DOHH2 (cell line): ENCODE measurements at regions not wholly inside any gene's neighbourhood (a gene's known extent, or its start where the extent isn't known, plus 50 kb on each side); places are given as distances from the start of the nearest gene placed in this dataset.
"Not testable (repeated sequence)": the region's sequence is repeated elsewhere in the genome, so short reads cannot be mapped to it uniquely, and the experiment has no call there.

Experiments used
- H3F3A ChIP-seq: fragments of 200-600 bp; sonication (generic), shearing (Covaris generic); 2 replicates; pipeline ENCODE4 v1.6.0; 2016; ENCODE audit warnings: antibody characterized with exemption, mild to moderate bottlenecking; ENCODE audit not compliant: control insufficient read depth, insufficient read depth
- H3K27ac ChIP-seq: fragments of 200-600 bp; sonication (generic); 2 replicates; pipeline ENCODE4 v1.5.1; 2014; ENCODE audit warnings: low read depth, mild to moderate bottlenecking, low read length, moderate library complexity
- H3K27me3 ChIP-seq: fragments of 200-600 bp; sonication (generic); 2 replicates; pipeline ENCODE4 v1.6.1; 2014; ENCODE audit warnings: mild to moderate bottlenecking, low read length, mixed read lengths; ENCODE audit not compliant: control insufficient read depth
- H3K36me3 ChIP-seq: fragments of 200-600 bp; sonication (generic); 2 replicates; pipeline ENCODE4 v1.6.1; 2014; ENCODE audit warnings: mild to moderate bottlenecking, low read length, moderate library complexity, mixed read lengths; ENCODE audit not compliant: control insufficient read depth
- H3K4me1 ChIP-seq: fragments of 200-600 bp; sonication (generic); 2 replicates; pipeline ENCODE4 v1.6.1; 2014; ENCODE audit warnings: mild to moderate bottlenecking, low read length, mixed read lengths; ENCODE audit not compliant: control insufficient read depth
- H3K4me2 ChIP-seq: fragments of 200-600 bp; sonication (generic); 2 replicates; pipeline ENCODE4 v1.6.0; 2014; ENCODE audit warnings: mild to moderate bottlenecking, low read length, moderate library complexity
- H3K4me3 ChIP-seq: fragments of 200-600 bp; sonication (generic); 2 replicates; pipeline ENCODE4 v1.5.1; 2014; ENCODE audit warnings: mild to moderate bottlenecking, low read length, mixed read lengths
- H3K79me2 ChIP-seq: fragments of 200-600 bp; sonication (generic); 2 replicates; pipeline ENCODE4 v1.6.1; 2014; ENCODE audit warnings: mild to moderate bottlenecking, low read length, mixed read lengths; ENCODE audit not compliant: control insufficient read depth
- H3K9me2 ChIP-seq: fragments of 200-600 bp; sonication (generic); replicated peaks from 2 replicates; pipeline ENCODE4 v1.6.1; 2014; ENCODE audit warnings: mild to moderate bottlenecking, low read length, mixed read lengths; ENCODE audit not compliant: control insufficient read depth
- H3K9me3 ChIP-seq: fragments of 200-600 bp; sonication (generic); 2 replicates; pipeline ENCODE4 v1.6.1; 2014; ENCODE audit warnings: antibody characterized with exemption, low read length, mixed read lengths; ENCODE audit not compliant: control insufficient read depth, insufficient read depth
- H4K20me1 ChIP-seq: fragments of 200-600 bp; sonication (generic); 2 replicates; pipeline ENCODE4 v1.6.0; 2014; ENCODE audit warnings: low read depth, mild to moderate bottlenecking, antibody characterized with exemption, low read length, moderate library complexity; ENCODE audit not compliant: control insufficient read depth, insufficient read depth
- CTCF ChIP-seq: fragments of 200-600 bp; sonication (generic); IDR thresholded peaks from one replicate; pipeline ENCODE4 v1.5.1; 2014; ENCODE audit warnings: antibody characterized with exemption, mild to moderate bottlenecking, low read depth, low read length; ENCODE audit not compliant: poor library complexity, severe bottlenecking
- EZH2phosphoT487 ChIP-seq: fragments of 200-600 bp; sonication (generic); IDR thresholded peaks from 2 replicates; pipeline ENCODE4 v1.6.1; 2017; ENCODE audit warnings: borderline replicate concordance, mild to moderate bottlenecking, antibody characterized with exemption, low read length, moderate library complexity, mixed read lengths

- TF ChIP-seq CTCF (no peak), EZH2phosphoT487 (no peak)
- Histone ChIP-seq H4K20me1 (no peaks in the 10 kb centered on the region), H3K9me3 (no peaks in the 10 kb centered on the region), H3F3A (no peaks in the 10 kb centered on the region; the same call in 1 of the 2 replicates), H3K27me3 (no peaks in the 10 kb centered on the region; the same call in 1 of the 2 replicates), H3K4me2 (peak overlapping the region; percentile 93), H3K36me3 (no peaks in the 10 kb centered on the region), H3K4me3 (peak overlapping the region; percentile 83), H3K4me1 (peaks cover 20% of the 10 kb centered on the region), H3K9me2 (no peaks in the 10 kb centered on the region), H3K79me2 (peaks cover 32% of the 10 kb centered on the region), H3K27ac (no peak overlapping the region)
These were observed 199.5 kb upstream of the CAND1 start for GRCh38 chr12:67069451-67070306.

- H3K27me3 ChIP-seq: no peaks in the 10 kb centered on the region; the same call in 1 of the 2 replicates
- H3F3A ChIP-seq: no peaks in the 10 kb centered on the region; the same call in 1 of the 2 replicates
- peak overlapping the region; percentile 93 for H3K4me2 ChIP-seq
- H3K27ac ChIP-seq: no peak overlapping the region
- no peaks in the 10 kb centered on the region for H3K9me3 ChIP-seq
- H3K79me2 ChIP-seq: peaks cover 30% of the 10 kb centered on the region
- H4K20me1 ChIP-seq: no peaks in the 10 kb centered on the region
- peaks cover 20% of the 10 kb centered on the region for H3K4me1 ChIP-seq
- TF ChIP-seq CTCF (no peak), EZH2phosphoT487 (no peak)
- peak overlapping the region; percentile 83 for H3K4me3 ChIP-seq
- no peaks in the 10 kb centered on the region for H3K36me3 ChIP-seq
- H3K9me2 ChIP-seq: no peaks in the 10 kb centered on the region
These were observed 198.9 kb upstream of the CAND1 start for GRCh38 chr12:67070307-67070600.

- H3K4me2 ChIP-seq: no peak overlapping the region
- H3K4me3 ChIP-seq: no peak overlapping the region
- H3K27ac ChIP-seq: no peak overlapping the region
- no peaks in the 10 kb centered on the region; the same call in 1 of the 2 replicates for H3K27me3 ChIP-seq
- peaks cover 27% of the 10 kb centered on the region for H3K79me2 ChIP-seq
- no peaks in the 10 kb centered on the region for H3K9me2 ChIP-seq
- no peaks in the 10 kb centered on the region for H3K36me3 ChIP-seq
- H3F3A ChIP-seq: no peaks in the 10 kb centered on the region; the same call in 1 of the 2 replicates
- no peaks in the 10 kb centered on the region for H3K9me3 ChIP-seq
- H4K20me1 ChIP-seq: no peaks in the 10 kb centered on the region
- H3K4me1 ChIP-seq: peaks cover 20% of the 10 kb centered on the region
- TF ChIP-seq CTCF: no peak
- TF ChIP-seq EZH2phosphoT487: no peak
These were observed 198.6 kb upstream of the CAND1 start for GRCh38 chr12:67070604-67071003.

GRCh38 chr12:67072281-67072680 is 196.9 kb upstream of the CAND1 start:
- H3K4me3 ChIP-seq, H3K27ac ChIP-seq, H3K27me3 ChIP-seq, H3K4me2 ChIP-seq, H3K9me2 ChIP-seq, H4K20me1 ChIP-seq, H3K9me3 ChIP-seq, H3F3A ChIP-seq, H3K36me3 ChIP-seq: not testable (repeated sequence)
- Histone ChIP-seq H3K79me2 (peaks cover 12% of the 10 kb centered on the region), H3K4me1 (peaks cover 16% of the 10 kb centered on the region)
